ENCODE measurements at regions not wholly inside any gene's neighbourhood (a gene's known extent, or its start where the extent isn't known, plus 50 kb on each side); places are given as distances from the start of the nearest gene placed in this dataset.

GRCh38 chr21:35568643-35569042, 491.7 kb downstream of the SETD4 start:
- TF ChIP-seq POLR2A (IDR thresholded peaks at IDR 0.05; ENCODE audit: insufficient read depth in 1 of 2, low read depth in 2 of 2, low read length in 2 of 2), result no peak
- no peak for TF ChIP-seq CTCF (CRISPR knock-in tag; IDR thresholded peaks at IDR 0.05)
- TF ChIP-seq MEF2D (CRISPR knock-in tag; IDR thresholded peaks at IDR 0.05), result no peak
- TF ChIP-seq HOXA9 (CRISPR knock-in tag; IDR thresholded peaks at IDR 0.05; ENCODE audit: borderline replicate concordance), result no peak
- TF ChIP-seq REST (IDR thresholded peaks at IDR 0.05; ENCODE audit: borderline replicate concordance in 1 of 2, low read depth in 1 of 2, low read length in 2 of 2), result no peak
- TF ChIP-seq MAFF (IDR thresholded peaks at IDR 0.05; ENCODE audit: low read depth, low read length), result no peak
- TF ChIP-seq ZNF232 (CRISPR knock-in tag; IDR thresholded peaks at IDR 0.05; ENCODE audit: borderline replicate concordance), result no peak
- TF ChIP-seq EP300 (IDR thresholded peaks at IDR 0.05; ENCODE audit: low read depth in 2 of 2, low read length in 2 of 2), result no peak
- TF ChIP-seq EP300 (CRISPR knock-in tag; IDR thresholded peaks at IDR 0.05; ENCODE audit: borderline replicate concordance), result no peak
- no peak for TF ChIP-seq NFIC (IDR thresholded peaks at IDR 0.05; ENCODE audit: low read length)
- no peak for TF ChIP-seq ZZZ3 (CRISPR knock-in tag; IDR thresholded peaks at IDR 0.05; ENCODE audit: borderline replicate concordance)
- TF ChIP-seq ZNF567 (CRISPR knock-in tag; IDR thresholded peaks at IDR 0.05; ENCODE audit: borderline replicate concordance), result no peak
- TF ChIP-seq TFDP1 (CRISPR knock-in tag; IDR thresholded peaks at IDR 0.05; ENCODE audit: borderline replicate concordance), result no peak
- TF ChIP-seq ZNF614 (CRISPR knock-in tag; IDR thresholded peaks at IDR 0.05; ENCODE audit: borderline replicate concordance), result no peak

Data from HepG2 (cell line).